ENCODE measurements at regions not wholly inside any gene's neighbourhood (a gene's known extent, or its start where the extent isn't known, plus 50 kb on each side); places are given as distances from the start of the nearest gene placed in this dataset.
"Not testable (repeated sequence)": the region's sequence is repeated elsewhere in the genome, so short reads cannot be mapped to it uniquely, and the experiment has no call there.

DNA sequence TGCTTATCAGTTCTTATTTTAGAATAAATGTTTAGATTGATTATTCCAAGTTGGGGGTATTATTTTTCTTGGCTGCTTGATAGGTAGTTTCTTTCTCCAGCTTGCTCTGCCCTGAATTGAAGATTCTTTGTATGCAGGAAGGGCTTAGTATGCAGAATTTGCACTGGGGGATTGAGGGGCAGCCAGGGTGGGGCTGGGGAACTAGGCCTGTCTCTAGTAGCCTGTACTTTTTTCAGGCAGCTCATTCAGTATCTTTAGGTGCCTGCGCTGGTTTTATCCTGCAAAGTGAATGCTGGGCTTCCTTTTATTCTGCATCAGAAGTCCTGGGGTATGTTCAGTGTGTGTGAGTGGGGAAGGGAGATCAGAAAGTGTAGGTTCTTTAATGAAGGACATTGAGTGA is 228.3 kb upstream of the ELL2 start:
- no peaks in the 10 kb centered on the region for H3K27me3 Mint-ChIP-seq (ENCODE audit: low read depth)
- no peak overlapping the region for H3K27ac Mint-ChIP-seq (ENCODE audit: unreplicated experiment)

GRCh38 chr5:96189028-96189826 is 227.6 kb upstream of the ELL2 start:
- TF ChIP-seq CTCF (conservative IDR thresholded peaks at IDR 0.05): no peak
- H3K4me3 Mint-ChIP-seq: no peak overlapping the region
- H3K4me1 Mint-ChIP-seq: no peaks in the 10 kb centered on the region
- no peak for DNase-seq (ENCODE audit: low read depth, low spot score)
- H3K27me3 Mint-ChIP-seq (ENCODE audit: low read depth): no peaks in the 10 kb centered on the region
- peaks cover 3% of the 10 kb centered on the region for H3K36me3 Mint-ChIP-seq (ENCODE audit: low read depth)
- H3K9me3 Mint-ChIP-seq: peaks cover 17% of the 10 kb centered on the region
- no peak overlapping the region for H3K27ac Mint-ChIP-seq (ENCODE audit: unreplicated experiment)

More for the DNA sequence above, 228.3 kb upstream of the ELL2 start:
- no peak for TF ChIP-seq CTCF (conservative IDR thresholded peaks at IDR 0.05)
- H3K9me3 Mint-ChIP-seq: peaks cover 11% of the 10 kb centered on the region
- H3K36me3 Mint-ChIP-seq (ENCODE audit: low read depth): peaks cover 3% of the 10 kb centered on the region
- H3K4me1 Mint-ChIP-seq: no peaks in the 10 kb centered on the region
- H3K4me3 Mint-ChIP-seq: no peak overlapping the region
- DNase-seq (ENCODE audit: low read depth, low spot score): no peak

GRCh38 chr5:96187309-96188027 is 225.8 kb upstream of the ELL2 start:
- Mint-ChIP-seq H3K27ac (ENCODE audit: unreplicated experiment) (peak overlapping the region; percentile 58), H3K36me3 (ENCODE audit: low read depth) (peaks cover 3% of the 10 kb centered on the region), H3K27me3 (ENCODE audit: low read depth) (no peaks in the 10 kb centered on the region), H3K9me3 (peaks cover 18% of the 10 kb centered on the region), H3K4me1 (no peaks in the 10 kb centered on the region), H3K4me3 (no peak overlapping the region)
- TF ChIP-seq CTCF (conservative IDR thresholded peaks at IDR 0.05): no peak
- DNase-seq (ENCODE audit: low read depth, low spot score): no peak

DNA sequence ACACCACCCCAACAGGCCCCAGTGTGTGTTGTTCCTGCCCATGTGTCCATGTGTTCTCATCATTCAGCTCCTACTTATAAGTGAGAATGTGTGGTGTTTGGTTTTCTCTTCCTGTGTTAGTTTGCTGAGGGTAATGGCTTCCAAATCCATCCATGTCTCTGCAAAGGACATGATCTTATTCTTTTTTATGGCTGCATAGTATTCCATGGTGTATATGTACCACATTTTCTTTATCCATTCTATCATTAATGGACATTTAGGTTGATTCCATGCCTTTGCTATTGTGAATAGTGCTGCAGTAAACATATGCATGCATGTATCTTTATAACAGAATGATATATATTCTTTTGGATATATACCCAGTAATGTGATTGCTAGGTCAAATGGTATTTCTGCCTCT is 222.9 kb upstream of the ELL2 start:
- not testable (repeated sequence) for H3K27me3 Mint-ChIP-seq (ENCODE audit: low read depth); H3K4me3 Mint-ChIP-seq; DNase-seq (ENCODE audit: low read depth, low spot score); H3K36me3 Mint-ChIP-seq (ENCODE audit: low read depth); H3K27ac Mint-ChIP-seq (ENCODE audit: unreplicated experiment); H3K4me1 Mint-ChIP-seq
- H3K9me3 Mint-ChIP-seq: peaks cover 18% of the 10 kb centered on the region

DNA sequence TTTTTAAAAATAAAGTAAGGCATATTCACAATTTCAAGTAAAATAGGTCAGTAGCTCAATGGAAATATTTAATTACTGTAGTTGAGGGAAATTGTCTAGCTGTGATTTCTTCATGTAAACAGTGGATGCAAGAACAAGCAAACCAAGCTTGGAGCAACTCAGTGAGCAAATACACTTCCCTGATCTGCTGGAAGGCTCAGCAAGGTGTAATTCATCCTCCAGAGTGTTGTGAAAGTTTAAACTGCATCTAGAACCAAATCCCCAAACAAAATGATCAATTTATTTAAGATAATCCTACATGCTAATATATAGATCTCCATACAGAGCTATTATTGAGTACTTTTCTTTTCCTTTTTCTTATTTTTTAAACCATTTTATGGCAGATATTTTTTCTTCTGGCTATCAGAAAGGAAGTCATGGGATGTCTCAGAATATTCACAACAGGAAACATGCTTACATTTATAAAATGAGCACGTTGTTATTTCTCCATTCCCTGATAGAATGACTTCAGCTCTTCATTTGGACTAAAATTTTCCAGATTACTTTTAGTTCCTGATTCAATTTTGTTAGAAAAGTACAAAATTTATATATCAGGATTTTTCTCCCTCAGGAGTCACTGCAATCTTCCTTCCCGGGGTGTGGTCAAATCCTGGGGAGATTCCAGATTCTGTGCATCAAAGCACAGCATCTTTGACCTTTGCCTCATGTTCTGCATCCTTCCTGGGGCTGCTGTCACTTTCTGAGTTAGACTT is 219.2 kb upstream of the ELL2 start:
- peaks cover 12% of the 10 kb centered on the region for H3K4me1 Mint-ChIP-seq
- H3K36me3 Mint-ChIP-seq (ENCODE audit: low read depth): peaks cover 3% of the 10 kb centered on the region
- H3K27me3 Mint-ChIP-seq (ENCODE audit: low read depth): no peaks in the 10 kb centered on the region
- H3K9me3 Mint-ChIP-seq: peaks cover 23% of the 10 kb centered on the region
- H3K27ac Mint-ChIP-seq (ENCODE audit: unreplicated experiment): no peak overlapping the region
- DNase-seq (ENCODE audit: low read depth, low spot score): no peak
- H3K4me3 Mint-ChIP-seq: no peak overlapping the region
- no peak for TF ChIP-seq CTCF (conservative IDR thresholded peaks at IDR 0.05)

All from neural crest cell (in vitro differentiated cells).